HUDEP-2 (cell line): ENCODE measurements at regions not wholly inside any gene's neighbourhood (a gene's known extent, or its start where the extent isn't known, plus 50 kb on each side); places are given as distances from the start of the nearest gene placed in this dataset.

Experiments used
- DNase-seq, 76 experiments: peaks; one replicate each; lab custom pipeline; 2025; ENCODE audit not compliant: unreplicated experiment in 76 of 76; lab: John Stamatoyannopoulos, UW

- DNase-seq = no peak
Measured at GRCh38 chr6:2387445-2387844, 142.0 kb upstream of the GMDS start.

GRCh38 chr6:2385471-2385983 is 140.1 kb upstream of the GMDS start:
- DNase-seq = no peak

- no peak for DNase-seq
Measured at GRCh38 chr6:2384528-2384927, 139.1 kb upstream of the GMDS start.

GRCh38 chr6:2381872-2382661 is 136.7 kb upstream of the GMDS start:
- DNase-seq = no peak

- DNase-seq = no peak
Measured at GRCh38 chr6:2378891-2379652, 133.7 kb upstream of the GMDS start.

- no peak for DNase-seq
Measured at GRCh38 chr6:2378046-2378657, 132.7 kb upstream of the GMDS start.

GRCh38 chr6:2376429-2377355 is 131.3 kb upstream of the GMDS start:
- DNase-seq = no peak

- no peak for DNase-seq
Measured at GRCh38 chr6:2375443-2375842, 130.0 kb upstream of the GMDS start.

GRCh38 chr6:2369606-2370005 is 124.2 kb upstream of the GMDS start:
- no peak for DNase-seq

GRCh38 chr6:2363211-2363610 is 117.8 kb upstream of the GMDS start:
- no peak for DNase-seq

- DNase-seq = no peak
Measured at GRCh38 chr6:2361195-2361594, 115.8 kb upstream of the GMDS start.

- no peak for DNase-seq
Measured at GRCh38 chr6:2360716-2361115, 115.3 kb upstream of the GMDS start.

- DNase-seq = no peak
Measured at GRCh38 chr6:2360126-2360525, 114.7 kb upstream of the GMDS start.

GRCh38 chr6:2355150-2355549 is 109.7 kb upstream of the GMDS start:
- DNase-seq = no peak

- no peak for DNase-seq
Measured at GRCh38 chr6:2354138-2354491, 108.7 kb upstream of the GMDS start.

GRCh38 chr6:2353412-2354137 is 108.2 kb upstream of the GMDS start:
- peak in 54 of 76 experiments; percentile 15 to 77 (median 44) for DNase-seq

- DNase-seq = no peak
Measured at GRCh38 chr6:2351807-2352431, 106.5 kb upstream of the GMDS start.

- DNase-seq = no peak
Measured at GRCh38 chr6:2351090-2351489, 105.7 kb upstream of the GMDS start.

GRCh38 chr6:2346078-2346477 is 100.7 kb upstream of the GMDS start:
- DNase-seq = no peak
